Skin of body (tissue), 1 donor: ENCODE measurements at regions not wholly inside any gene's neighbourhood (a gene's known extent, or its start where the extent isn't known, plus 50 kb on each side); places are given as distances from the start of the nearest gene placed in this dataset.

ENCODE experiments used
- DNase-seq: peaks from one replicate; lab custom pipeline; 2025; lab: John Stamatoyannopoulos, UW

GRCh38 chr12:41981758-41982157 lies 162.9 kb downstream of the GXYLT1 start:
- no peak for DNase-seq

- DNase-seq = no peak
Observed at GRCh38 chr12:41981013-41981412, 163.7 kb downstream of the GXYLT1 start.

GRCh38 chr12:41980390-41980789 lies 164.3 kb downstream of the GXYLT1 start:
- no peak for DNase-seq

GRCh38 chr12:41979574-41979973 lies 165.1 kb downstream of the GXYLT1 start:
- no peak for DNase-seq

- DNase-seq = no peak
Observed at GRCh38 chr12:41972598-41972997, 172.1 kb downstream of the GXYLT1 start.

- no peak for DNase-seq
Observed at GRCh38 chr12:41972196-41972595, 172.5 kb downstream of the GXYLT1 start.

- DNase-seq = no peak
Observed at GRCh38 chr12:41970744-41971143, 173.9 kb downstream of the GXYLT1 start.

GRCh38 chr12:41968599-41968998 lies 176.1 kb downstream of the GXYLT1 start:
- no peak for DNase-seq

- no peak for DNase-seq
Observed at GRCh38 chr12:41967668-41968500, 176.8 kb downstream of the GXYLT1 start.

- DNase-seq = no peak
Observed at GRCh38 chr12:41966916-41967315, 177.8 kb downstream of the GXYLT1 start.

- DNase-seq = no peak
Observed at GRCh38 chr12:41966001-41966400, 178.7 kb downstream of the GXYLT1 start.

- DNase-seq = no peak
Observed at GRCh38 chr12:41963398-41963797, 181.3 kb downstream of the GXYLT1 start.

GRCh38 chr12:41962171-41962572 lies 182.5 kb downstream of the GXYLT1 start:
- DNase-seq = no peak

GRCh38 chr12:41959271-41959670 lies 185.4 kb downstream of the GXYLT1 start:
- no peak for DNase-seq

- peak; percentile 58 for DNase-seq
Observed at GRCh38 chr12:41956353-41956752, 188.3 kb downstream of the GXYLT1 start.

GRCh38 chr12:41950455-41950854 lies 194.2 kb downstream of the GXYLT1 start:
- no peak for DNase-seq

- no peak for DNase-seq
Observed at GRCh38 chr12:41946106-41946505, 198.6 kb downstream of the GXYLT1 start.

- DNase-seq = no peak
Observed at GRCh38 chr12:41944216-41944615, 200.5 kb downstream of the GXYLT1 start.

- DNase-seq = no peak
Observed at GRCh38 chr12:41943671-41944070, 201.0 kb downstream of the GXYLT1 start.

- DNase-seq = no peak
Observed at GRCh38 chr12:41942354-41942753, 202.3 kb downstream of the GXYLT1 start.

- DNase-seq = no peak
Observed at GRCh38 chr12:41941079-41941478, 203.6 kb downstream of the GXYLT1 start.

- no peak for DNase-seq
Observed at GRCh38 chr12:41940571-41940970, 204.1 kb downstream of the GXYLT1 start.

GRCh38 chr12:41936333-41936732 lies 208.3 kb downstream of the GXYLT1 start:
- DNase-seq = no peak

GRCh38 chr12:41935911-41936310 lies 208.8 kb downstream of the GXYLT1 start:
- no peak for DNase-seq
